ENCODE measurements at regions not wholly inside any gene's neighbourhood (a gene's known extent, or its start where the extent isn't known, plus 50 kb on each side); places are given as distances from the start of the nearest gene placed in this dataset.

GRCh38 chr2:140057928-140058327 is 1277.7 kb upstream of the NXPH2 start:
- no peak for DNase-seq

DNA sequence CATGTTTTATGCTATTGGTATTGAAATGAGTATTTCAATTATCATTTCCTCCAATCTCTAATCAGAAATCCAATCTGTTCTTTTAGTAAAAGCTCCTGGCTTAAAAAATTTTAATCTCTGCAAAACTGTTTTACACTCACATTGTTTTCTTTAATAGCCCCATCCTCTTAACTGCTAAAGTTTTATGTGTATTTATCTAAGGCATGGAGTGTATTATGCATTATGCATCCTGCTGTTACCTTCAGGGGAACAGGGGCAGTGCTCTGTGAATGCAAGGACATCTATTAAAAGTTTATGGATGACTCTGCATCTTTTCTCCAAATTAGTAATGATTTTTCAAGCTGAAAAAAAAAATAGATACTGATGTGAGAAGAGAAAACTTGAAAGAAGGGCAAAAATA is 1261.6 kb upstream of the NXPH2 start:
- no peak for DNase-seq

- no peak for DNase-seq
Observed at GRCh38 chr2:140041239-140041638, 1261.0 kb upstream of the NXPH2 start.

DNA sequence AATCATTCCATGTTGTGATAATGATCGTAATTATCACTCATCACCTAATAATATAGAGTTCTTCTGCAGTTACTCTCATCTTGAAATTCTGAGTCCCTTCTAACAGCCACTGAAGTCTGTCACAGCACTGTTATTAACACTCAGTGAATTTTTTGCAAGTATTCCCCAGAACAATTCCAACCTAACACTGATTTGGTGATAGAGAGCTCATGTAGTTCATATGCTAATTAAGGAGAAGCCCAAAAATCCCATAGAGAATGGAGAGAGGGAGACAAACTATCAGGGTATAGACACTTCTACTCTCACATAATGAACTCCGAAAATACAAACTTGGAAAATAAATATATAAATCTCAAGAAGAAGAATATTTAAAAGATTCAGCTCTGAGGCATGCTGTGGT is 1253.4 kb upstream of the NXPH2 start:
- no peak for DNase-seq

GRCh38 chr2:140027966-140028365 is 1247.8 kb upstream of the NXPH2 start:
- no peak for DNase-seq

DNA sequence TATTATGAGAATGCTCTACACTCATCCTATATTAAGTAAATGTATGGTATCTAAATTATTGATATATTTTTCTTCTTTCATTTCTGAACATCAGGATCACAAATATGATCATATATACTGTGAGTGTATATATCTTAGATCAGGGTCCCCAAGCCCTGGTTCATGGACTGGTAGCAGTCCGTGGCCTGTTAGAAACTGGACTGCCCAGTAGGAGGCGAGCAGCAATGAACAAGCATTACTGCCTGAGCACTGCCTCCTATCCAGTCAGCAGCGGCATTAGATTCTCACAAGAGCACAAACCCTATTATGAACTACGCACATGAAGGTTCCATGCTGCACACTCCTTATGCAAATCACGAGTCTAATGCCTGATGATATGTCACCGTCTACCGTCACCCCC is 1247.1 kb upstream of the NXPH2 start:
- no peak for DNase-seq

- DNase-seq, result no peak
Observed at GRCh38 chr2:140023291-140023690, 1243.1 kb upstream of the NXPH2 start.

GRCh38 chr2:140018541-140018940 is 1238.4 kb upstream of the NXPH2 start:
- DNase-seq, result no peak

DNA sequence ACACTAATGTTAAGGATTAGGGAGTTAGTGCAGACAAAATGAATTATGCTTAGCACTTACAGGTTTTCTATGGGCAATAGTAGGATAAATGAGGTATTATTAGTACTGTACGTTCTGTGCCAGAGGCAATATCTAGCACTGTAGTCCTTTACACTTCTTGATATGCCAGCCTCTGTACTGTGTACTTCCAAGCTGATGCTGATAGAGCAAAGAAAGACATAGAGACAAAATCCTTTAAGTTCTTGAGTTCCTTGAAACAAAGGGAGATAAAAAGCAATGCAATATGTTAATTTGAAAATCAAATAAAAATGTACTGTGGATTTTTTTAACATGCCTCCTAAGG is 1234.0 kb upstream of the NXPH2 start:
- DNase-seq, result no peak

- DNase-seq, result no peak
Observed at GRCh38 chr2:140013545-140014203, 1233.5 kb upstream of the NXPH2 start.

DNA sequence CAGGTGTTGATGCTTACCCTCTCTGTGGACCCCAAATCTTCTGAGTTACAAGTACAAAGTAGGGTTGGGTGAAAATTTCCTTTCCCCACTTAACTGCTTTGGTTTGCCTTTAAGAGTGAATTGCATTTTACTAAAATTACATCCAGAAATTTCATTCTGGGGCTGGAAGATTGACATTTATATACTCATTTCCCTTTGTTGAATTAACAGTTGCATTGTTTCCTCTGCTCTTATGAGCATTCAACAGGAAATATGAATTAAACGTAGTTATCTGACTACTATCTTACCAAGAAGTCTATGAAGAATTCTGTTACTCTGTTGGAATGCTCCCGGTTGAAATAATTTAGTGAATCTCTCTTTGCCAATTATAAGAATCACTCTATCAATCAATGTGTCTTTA is 1231.1 kb upstream of the NXPH2 start:
- DNase-seq, result no peak

DNA sequence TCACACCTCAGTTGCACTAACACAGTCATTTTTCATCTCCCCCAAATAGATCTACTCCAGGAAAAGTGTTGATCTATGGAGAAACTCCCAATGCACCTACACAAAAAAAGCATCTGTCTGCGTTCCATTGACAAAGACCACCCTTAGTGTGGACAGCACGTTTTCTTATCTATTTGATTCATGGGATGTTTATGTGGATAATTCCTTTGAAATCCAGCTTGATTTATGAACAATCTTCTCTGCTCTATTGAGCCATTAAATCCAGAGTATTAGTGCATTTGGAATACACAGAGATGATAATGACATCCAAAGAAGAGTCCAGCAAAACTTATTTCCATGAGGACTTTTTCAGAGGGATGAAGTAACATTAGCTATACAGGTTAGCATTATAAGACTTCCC is 1221.9 kb upstream of the NXPH2 start:
- no peak for DNase-seq

DNA sequence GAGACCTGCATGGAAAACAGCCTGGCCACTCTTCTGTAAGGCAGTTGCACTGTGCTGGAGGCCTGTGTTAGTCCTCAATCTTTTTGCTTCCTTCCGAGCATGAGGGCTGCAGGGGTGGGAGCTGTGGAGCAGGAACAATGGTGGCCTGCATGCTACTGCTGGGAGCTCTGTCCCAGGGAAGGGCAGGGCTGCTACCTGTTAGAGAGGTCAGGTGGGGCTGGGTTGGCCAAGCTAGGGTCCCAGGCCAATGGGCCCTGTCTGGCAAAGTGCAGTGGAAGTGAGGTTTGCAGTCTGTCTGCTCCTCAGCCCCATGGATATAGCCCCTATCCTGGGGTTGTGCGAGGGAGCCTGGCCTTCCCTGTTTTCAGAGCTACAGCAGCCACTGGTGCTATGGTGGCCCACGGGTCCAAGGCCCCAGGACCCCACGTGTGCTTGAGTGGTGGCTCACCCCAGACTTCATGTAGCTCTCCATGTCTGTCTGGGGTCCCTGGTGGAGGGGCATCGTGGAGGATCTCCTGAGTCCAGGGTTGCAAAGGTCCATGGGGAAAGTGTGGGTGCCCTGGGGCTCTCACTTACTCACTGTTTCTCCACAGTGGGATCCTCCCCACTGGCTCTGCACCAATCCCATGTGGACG is 1212.6 kb upstream of the NXPH2 start:
- no peak for DNase-seq

- no peak for DNase-seq
Observed at GRCh38 chr2:139992078-139992477, 1211.9 kb upstream of the NXPH2 start.

- no peak for DNase-seq
Observed at GRCh38 chr2:139990646-139991335, 1210.6 kb upstream of the NXPH2 start.

GRCh38 chr2:139969323-139969722 is 1189.1 kb upstream of the NXPH2 start:
- DNase-seq, result no peak

- DNase-seq, result no peak
Observed at GRCh38 chr2:139968588-139968987, 1188.4 kb upstream of the NXPH2 start.

DNA sequence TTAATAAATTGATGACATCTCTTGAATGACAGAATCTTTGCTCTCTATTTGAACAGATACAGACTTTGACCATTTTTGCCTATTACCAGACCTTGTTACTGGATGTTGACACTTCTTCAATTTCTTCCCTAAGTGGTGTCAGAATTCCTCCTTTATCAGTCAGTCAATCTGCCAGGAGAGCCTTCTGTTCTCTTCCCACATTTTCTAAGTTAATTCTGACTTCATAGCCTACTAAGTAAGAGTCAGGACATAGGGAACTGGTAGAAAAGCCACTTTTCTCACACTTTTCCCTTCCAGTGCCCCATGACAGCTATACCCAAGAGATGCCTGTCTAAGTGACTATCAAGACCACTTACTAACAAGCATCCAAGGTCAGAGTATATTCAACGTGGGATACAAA is 1187.5 kb upstream of the NXPH2 start:
- DNase-seq, result peak; percentile 8

DNA sequence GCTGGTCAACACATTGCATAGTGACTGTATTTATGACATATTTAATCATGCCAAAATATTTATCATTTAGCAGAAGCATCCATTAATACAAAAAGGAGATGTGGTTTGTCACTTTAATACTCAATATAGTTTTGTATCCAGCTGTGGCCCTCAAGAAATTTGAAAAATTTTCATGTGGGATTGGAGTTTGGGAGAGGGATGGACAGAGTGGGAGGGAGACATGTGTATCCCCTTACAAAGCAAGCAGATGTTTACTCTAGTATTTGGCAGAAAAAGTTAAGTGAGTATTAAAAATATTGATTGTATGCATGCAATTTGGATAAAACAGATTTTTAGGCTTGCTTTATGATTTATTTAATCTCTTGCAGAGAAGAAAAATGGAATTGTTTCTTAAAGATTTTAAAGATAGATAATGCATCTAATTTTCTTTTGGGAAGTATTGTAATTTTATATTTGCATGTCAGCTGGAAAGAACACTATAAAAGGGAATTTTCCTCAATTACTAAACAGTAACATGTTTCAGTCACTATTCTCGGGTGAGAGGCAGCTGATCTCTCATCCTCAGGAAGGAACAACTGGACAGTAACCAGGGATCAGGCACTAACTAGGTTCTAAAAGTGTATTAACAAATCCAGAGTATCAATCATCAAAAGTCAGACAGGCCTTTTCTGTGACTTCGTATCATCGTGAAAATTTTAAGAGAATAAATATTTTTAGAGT is 1184.7 kb upstream of the NXPH2 start:
- no peak for DNase-seq

GRCh38 chr2:139963863-139964355 is 1183.7 kb upstream of the NXPH2 start:
- DNase-seq, result no peak

DNA sequence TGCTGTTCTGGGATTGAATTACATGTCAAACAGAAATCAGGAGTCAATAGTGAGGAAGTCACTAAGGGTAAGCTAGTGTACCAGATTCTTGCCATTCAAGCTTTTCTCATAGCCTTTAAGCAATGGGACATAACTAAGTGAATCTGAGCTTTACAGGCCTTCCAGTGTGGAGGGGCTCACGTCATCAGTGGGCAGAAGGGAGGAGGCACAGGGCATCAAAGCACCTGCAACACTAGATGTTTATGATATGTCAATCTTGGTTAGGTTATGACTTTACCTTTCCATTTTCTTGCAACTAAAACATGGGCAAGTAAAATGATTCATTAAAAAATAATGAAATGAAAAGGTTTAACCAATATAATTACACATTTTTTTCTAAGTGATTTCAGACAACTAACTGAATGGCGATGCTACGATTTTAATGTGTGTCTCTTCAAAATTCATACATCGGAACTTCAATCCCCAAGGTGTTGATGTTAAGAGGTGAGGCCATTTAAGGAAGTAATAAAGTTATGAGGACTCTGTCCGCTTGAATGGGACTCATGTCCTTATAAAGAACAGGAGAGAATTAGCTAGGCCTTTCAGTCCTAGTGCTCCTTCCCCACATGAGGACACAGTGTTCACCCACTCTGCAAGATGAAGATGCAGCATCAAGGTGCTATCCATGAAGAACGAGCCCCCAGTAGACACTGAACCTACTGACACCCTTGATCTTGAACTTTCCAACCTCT is 1169.2 kb upstream of the NXPH2 start:
- no peak for DNase-seq

DNA sequence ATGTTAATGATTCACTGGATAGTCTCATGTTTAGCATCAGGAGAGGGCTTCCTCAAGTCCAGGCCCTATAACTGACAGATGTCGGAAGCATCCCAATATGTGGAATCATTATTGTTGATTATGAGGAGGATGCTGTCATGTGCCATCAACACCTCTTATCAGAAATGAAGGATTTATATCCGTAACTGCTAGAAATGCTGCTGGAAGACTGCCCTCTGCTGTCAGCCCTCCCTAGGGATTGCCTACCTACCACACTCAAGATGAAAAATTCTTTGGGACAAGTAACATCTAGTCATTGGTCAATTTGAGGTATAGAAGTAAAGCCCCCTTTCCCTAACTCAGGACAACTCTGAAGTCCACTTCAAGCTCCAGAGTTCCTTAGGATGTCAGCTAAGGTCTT is 1166.5 kb upstream of the NXPH2 start:
- no peak for DNase-seq

DNA sequence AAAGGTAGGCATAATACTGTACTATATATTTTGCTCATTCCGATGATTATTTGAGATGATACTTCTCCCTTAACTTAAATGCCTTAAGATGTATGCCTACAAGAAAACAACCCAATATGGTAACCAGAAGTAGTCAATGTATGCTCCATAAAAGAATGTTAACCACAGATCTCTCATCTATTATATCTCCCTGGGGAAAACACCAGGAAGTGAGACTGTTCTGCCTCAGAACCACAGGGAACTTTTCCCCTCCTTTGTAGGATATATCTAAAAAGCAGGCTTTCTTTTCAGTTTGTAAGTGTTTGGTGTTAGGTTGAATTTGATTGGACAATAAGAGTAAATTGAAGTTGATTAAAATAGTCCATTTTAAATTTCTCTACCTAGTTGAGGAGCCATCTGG is 1160.5 kb upstream of the NXPH2 start:
- no peak for DNase-seq

Measured in retina (tissue), 1 donor.